Stimulated activated CD8-positive, alpha-beta memory T cell treated with anti-CD3 and anti-CD28 coated beads, Interleukin-7, amount 100 ng/mL, for 24 hours (primary cell): ENCODE measurements at regions not wholly inside any gene's neighbourhood (a gene's known extent, or its start where the extent isn't known, plus 50 kb on each side); places are given as distances from the start of the nearest gene placed in this dataset.

Source experiments
- DNase-seq: peaks from one replicate; pipeline ENCODE4 v3.0.0-alpha.2; 2020; ENCODE audit warnings: low read depth

DNA sequence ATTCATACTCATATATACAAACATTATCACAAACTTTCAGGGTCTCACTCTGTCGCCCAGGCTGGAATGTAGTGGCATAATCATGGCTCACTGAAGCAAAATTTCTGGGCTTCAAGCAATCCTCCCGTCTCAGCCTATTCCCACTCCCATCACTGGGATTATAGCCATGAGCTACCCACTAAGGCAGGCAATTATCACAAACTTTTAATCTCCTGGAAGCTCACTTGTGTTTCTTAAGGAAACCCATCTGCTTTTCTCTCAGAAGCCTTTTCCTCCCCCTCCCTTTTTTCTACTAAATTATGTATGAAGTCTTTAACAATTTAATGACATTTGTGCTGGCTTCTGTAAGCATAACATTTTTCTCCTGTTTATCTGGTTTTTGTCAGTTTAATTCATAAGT lies 170.5 kb downstream of the AREG start:
- DNase-seq, result no peak

DNA sequence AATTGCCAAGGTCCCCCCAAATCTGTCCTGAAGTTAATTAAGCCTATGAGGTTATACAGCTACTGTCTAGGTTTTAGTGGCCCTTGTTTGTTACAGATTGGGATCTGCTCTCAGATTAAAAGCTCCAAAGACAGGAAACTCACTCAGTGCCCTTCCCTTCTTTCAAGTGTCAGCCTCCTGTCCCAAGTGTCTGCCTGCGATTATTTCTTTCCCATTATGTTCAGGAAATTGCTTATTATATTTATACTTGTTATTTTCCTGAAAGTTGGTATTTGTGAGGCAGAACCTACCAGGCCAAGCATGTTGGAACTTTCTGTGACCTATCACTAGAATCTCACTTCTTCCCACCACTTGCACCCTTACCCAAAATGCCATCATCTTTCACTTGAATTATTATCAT lies 173.2 kb downstream of the AREG start:
- DNase-seq, result no peak

DNA sequence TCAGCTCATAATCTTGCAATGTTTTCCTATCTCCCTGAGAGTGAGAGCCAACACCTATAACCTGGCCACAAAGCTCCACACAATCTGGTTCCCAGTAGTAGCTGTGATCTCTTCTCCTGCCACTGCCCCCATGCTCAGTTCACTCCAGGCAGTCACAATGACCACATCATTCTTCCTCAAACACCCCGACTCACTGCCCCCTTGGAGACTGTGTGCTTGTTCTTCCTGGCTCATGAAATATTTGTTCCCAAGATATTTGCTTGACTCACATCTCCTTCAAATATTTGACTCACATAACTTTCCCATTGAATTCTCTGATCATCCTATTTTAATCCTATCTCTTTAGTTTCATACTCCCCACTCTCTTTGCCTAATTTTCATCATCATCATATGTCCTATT lies 173.7 kb downstream of the AREG start:
- no peak for DNase-seq

DNA sequence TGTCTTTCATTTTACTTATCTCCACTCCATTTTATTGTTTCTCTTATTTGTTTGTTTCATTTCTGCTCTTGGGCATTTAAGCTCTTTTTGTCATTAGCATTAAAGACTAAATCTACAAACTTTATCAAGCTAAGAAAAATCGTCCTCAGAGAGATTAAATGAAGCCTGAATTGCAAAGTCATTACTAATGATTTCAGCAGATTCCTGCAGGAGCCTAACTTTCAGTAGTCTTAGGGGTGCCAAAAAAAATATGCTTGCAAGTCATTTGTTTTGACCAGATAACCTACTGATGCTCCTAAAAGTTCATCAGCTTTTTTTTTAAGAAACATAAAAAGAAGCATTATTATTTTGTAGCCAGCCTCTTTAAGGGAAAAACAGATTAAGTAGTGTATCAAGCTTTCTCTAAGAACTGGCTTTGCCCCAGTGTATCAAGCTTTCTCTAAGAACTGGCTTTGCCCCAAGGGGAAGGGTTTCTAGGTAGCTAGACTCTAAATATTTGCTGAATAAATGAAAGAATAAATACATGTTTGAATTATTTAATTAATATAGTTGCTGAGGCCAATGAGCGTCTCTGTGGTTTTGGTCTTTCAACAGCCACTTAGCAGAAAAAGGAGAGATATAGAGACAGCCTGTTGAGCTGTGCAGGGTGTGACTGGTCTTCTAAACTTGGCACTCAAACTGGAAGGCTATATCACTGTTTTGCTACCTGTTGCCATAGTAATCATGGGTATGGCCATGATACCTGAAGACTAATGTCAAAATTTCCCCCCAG lies 174.2 kb downstream of the BTC start:
- DNase-seq, result no peak

DNA sequence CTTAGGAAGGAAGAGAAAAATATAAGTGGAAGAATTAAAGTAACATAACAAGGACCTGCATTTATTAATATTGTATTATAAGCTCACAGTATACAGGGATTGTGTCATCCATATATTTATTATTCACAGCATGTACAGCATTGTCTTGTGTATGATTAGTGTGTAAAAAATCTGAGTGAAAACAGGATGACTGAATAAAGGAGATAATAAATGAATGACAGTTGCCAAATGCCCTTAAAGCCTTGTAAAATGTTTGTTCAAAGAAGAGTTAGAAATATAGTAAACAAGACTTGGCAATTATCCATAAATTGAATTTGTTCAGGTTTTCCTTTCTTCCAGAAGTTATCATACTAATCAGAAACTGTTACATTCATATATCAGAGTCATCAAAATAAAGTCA lies 172.7 kb downstream of the BTC start:
- no peak for DNase-seq

DNA sequence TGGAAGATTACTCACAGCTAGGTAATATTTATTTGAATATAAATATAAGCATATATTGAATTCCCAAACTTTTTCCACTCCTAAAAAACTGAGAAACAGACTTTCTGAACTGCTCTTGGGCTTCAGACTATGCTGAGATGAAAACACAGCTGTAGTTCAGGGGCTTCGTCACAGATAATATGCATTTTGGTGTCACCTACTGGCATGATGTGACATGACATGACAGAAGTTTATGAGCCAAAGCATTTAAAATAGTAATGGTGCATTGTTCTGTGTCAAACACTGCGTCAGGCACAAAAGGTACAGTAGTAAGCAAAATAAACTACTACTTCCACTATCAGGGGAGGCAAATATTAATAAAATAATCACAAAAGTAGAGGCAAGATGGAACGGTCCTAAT lies 171.3 kb downstream of the BTC start:
- no peak for DNase-seq

DNA sequence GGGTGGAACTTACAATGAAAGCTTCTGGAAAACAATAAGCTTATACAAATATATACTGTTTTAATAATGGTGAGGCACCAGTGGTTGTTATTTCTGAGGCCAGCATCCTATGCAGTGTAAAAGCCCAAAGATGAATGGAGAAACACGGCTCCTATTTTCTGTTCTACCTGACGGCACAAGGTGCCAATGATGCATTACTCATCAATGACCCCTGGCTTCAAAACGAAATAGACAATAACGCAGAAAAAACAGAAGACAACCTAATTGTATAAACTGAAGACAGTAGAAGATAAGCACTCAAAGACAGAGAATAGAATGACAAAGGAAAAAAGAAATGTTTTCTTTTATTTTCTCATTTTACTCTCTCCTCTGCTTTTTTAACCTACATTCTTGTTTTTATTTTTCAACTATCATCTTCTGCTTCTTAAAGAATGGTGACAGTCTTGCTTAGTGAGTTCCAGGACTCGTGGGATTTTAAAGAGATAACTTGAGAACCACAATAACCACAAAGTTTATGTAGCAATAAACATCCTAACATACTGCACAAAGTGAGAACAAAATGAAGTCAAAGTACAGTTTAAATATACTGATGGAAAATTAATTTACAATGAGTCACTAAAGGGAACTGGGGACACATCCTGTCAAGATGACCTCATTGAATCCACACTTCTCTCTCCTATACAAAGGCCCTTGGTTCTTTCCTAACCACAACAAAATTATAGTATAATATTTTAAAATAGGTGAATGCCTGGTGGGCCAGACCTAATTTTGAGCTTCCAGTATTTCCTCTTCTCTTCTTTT lies 169.8 kb downstream of the BTC start:
- no peak for DNase-seq

DNA sequence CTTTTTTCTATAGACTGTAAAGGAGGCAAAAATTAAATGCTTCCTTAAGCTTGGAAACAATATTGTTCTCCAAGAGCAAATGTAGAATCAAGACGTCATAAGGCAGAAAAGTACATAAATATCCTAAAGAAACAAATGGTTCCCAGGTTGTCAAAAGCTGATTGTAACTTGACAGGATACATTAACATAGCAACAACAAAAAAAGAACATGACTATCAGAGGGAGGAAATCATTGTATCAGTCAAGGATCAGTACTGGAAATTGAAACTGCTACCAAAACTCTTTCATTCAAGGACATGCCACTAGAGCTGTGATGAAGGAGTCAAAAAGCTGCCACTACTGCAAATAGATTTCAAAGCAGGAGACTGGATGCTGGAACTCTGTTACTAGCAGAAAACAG lies 168.3 kb downstream of the BTC start:
- DNase-seq, result no peak

DNA sequence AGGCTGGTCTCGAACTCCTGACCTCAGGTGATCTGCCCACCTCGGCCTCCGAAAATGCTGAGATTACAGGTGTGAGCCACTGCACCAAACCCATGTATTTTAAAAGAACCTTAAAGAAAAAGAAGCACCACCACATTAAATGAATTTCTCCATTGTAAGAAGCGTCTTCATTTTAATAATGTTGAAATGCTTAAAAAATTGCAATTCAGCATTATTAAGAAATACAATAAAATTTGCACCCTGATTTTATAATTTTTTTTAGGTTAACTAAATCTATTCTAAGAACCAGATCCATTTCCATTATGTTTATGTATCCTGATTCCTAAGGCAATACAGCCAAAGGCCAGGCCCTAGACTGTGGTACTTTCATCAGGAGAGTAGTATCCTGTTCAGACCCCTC lies 167.2 kb downstream of the BTC start:
- no peak for DNase-seq

DNA sequence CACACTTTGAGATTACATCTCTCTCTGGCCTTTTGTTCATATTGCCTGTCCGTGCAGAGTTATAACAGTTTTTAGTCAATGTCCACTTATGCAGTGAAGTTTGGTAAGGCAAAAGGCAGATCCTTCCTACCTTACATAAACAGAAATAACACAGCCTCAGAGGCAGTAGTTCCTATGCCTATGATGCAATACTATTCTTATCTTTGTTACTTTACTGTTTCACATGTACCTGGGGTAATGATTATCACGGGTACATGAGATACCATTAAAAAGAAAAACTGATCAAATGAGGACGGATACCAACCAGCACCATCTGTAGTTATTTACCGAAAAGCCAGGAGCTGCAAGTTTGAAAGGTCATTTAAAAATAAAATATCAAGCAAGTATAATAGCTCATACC lies 166.8 kb downstream of the BTC start:
- no peak for DNase-seq

DNA sequence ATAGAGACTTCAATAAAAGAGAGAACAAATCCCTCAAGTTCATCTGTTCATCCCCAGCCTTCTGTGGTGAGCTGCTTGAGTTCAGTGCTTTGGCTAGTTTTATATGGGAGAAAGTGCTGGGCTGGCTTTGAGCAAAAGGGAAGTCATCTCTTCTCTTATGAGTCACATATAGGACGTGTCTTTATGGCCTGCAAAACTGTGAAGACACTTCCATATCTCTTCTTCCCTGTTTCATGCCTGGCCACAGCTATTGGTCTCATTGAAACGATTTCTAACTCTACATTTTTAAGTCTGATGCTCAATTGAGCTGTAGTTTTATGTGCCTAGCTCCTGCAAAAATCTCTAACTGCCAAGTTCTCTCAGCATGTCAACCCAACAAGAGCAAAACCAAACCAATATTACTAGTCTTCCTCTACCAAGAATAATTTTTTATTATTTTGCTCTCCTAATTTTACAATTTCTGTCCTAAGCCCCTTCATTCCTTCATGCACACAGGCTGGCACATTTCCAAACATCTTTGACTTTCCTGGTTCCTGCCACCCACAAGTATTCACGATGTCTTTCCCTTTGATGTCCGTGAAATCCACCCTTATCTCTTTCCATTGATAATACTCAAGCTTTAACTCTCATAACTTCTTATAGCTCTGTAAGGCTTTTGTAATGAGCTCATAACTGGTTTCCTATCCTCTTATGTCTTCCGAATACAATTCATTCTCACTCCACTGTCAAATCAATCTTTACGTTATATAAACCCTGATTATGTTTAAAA lies 165.3 kb downstream of the BTC start:
- no peak for DNase-seq

DNA sequence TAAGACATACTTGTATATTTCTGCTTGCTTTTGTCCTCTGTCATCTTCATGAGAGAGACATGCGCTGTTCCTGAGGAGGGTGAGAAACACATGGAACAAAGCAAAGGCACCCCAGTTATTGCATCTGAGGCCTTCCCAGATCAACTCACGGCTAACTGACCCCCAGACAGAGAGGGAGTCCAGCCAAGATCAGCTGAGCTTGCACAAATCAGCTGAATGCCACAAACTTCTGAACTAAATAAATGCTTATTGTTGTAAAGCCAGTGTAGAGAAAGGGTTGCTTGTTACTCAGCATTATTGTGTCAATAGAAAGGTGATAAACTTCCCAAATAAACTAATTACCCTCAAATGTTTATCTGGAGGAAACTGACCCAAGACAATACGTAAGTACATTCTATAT lies 163.8 kb downstream of the BTC start:
- DNase-seq, result no peak

DNA sequence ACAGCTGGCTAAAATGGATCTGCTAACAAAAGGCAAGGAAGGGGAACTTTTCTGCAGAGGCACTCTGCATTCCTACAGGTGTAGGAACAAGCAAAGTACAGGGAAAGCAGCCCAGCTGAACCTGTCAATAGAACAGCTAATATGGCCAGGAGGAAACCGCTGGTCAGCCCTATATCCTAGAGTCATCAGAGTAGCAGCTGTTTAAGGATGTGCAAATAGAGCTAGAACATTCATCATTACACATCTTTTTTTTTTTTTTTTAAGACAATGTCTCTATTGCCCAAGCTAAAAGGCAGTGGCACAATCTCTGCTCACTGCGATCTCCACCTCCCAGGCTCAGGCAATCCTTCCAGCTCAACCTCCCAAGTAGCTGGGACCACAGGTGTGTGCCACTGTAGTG lies 163.0 kb downstream of the BTC start:
- DNase-seq, result no peak

DNA sequence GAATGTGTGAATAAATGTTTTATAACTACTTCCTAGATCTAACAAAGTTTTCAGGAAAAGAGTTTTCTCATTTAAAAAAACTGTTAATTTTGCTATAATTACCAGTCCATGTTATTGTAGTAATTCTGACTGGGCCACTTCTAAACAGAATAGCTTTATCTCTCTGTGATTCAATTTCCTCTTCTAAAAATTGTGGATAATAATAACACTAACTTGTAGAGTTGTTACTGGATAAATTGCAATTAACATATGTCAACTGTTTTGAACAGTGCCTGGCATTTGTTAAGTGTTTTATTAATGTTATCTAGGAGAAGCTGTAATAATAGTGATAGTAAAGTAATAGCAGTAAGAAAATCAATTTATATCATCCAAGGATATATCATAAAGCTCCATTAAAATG lies 162.3 kb downstream of the BTC start:
- no peak for DNase-seq

DNA sequence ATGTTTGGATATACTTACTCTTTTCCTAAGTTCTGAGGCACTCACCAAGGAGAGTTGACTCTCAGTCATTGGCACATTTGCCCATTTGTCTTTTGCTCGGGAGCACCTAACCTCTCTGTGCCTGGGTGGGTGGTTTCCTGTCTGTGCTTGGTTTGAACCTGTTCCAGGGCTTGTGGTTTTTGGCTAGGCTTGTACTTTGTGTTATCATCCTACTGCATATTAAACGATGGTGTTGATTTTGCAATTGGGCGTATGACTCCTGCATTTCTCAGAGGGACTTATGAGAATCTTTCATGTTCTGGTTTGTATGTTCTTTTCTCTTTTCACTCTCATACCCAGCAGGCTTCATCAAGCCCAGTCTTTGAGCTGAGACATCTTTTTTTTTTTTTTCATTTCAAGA lies 161.7 kb downstream of the BTC start:
- DNase-seq, result peak; percentile 1

DNA sequence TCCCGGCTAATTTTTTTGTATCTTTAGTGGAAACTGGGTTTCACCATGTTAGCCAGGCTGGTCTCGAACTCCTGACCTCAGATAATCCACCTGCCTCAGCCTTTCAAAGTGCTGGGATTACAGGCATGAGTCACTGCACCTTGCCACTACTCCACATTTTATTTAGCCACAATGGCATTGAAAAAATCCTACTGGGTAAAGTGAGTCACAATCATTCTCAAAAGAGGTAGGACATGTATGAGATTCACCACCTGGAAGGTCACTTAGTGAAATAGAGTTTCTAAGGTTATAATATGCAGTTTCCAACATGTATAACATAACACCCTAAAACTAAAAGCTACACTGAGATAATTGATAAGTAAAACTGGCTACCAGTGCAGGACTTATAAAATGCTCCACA lies 159.2 kb downstream of the BTC start:
- DNase-seq, result no peak

DNA sequence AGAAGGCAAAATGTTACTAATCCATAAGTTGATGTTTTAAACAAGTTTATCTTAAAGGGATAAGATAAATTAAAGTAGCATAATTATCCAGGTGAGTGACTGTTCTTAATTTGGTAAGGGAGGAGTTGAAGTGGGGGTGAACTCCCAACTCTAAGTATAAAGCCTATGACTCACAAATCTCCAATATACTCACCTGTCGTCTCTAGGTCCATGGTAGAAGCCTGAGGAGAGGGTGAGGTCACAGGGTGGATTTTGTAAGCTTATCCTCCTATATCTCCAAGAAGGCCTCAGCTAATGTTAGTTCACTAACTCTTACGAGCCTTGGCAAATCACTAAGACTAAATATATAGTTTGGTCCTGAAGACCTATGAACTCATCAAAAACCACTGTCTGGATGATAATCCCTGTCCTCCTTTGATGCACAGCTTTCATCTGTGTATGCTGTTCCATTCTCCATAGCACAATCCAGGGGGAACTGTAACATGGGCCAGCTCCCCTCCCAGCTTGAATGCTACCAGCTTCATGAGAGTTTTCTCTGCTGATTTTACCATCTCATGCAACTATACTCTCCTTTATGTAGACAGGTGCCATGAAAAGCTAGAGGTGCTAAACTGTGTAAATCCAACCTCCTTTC lies 158.7 kb downstream of the BTC start:
- DNase-seq, result no peak

DNA sequence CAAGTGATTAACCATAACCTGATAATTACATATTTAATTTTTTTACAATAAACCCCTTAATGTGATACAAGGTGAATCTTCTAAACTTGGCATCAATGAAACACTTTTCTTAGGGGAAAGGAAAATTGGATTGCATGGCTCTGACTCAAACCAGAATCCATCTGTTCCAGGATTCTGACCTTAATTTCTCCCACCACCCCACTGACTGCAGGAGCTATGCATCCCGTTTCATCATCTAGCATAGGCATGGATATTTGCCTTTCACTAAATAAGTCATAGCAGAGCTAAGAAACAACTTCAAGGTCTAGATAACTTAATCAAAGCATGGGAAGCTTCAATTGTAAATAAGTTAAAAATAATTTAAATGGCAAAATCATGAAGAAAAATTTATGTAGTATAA lies 156.3 kb downstream of the BTC start:
- no peak for DNase-seq

DNA sequence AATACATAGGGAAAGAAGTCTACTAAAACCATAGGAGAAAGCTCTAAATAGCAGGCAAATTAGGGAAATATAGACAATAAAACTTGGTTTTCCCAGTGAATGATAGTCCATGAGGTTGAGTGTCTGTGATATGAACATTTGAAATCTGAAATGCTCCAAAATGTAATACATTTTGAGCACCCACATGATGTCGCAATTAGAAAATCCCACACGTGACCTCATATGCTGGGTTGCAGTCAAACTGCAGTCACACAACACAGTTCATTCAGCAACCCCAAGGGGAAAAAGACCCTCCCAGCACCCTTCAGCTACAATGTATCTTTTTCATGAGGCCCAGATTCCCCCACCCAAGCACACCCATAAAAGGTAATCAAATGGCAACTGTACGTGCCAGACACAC lies 155.6 kb downstream of the BTC start:
- DNase-seq, result no peak

DNA sequence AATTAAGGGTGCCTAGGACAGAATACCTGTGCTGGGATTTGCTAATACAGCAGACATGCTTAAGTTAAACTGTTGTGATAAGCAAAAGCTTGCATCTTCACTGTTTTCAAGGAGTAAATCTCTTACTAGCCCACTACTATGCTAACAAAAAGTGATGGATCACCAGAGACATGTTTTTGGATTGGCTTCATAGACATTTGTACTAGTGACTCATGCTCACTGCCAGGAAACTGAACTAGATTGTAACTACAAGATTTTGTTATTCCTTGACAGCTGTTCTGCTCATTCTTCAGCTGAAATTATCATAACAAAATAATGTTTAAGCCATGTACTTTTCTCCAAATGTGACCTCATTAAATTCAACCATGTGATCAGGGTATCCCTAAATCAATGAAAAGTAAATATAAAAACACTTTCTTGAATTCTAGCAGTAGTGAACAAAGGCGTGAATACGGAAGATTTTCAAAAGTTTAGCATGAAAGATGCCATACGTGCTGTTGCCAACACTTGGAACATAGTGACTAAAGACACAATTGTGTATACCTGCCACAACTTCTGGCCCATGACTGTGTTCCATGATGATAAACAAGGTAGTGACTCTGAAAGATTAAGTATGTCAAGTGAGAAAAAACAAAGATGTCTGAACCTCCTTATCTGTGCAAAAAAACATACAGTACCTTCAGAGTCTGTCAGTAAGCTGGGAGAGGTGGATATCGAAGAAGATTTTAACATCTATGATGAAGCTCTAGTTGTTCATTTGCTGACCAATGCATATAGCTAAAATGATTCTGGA lies 154.0 kb downstream of the BTC start:
- DNase-seq, result no peak

DNA sequence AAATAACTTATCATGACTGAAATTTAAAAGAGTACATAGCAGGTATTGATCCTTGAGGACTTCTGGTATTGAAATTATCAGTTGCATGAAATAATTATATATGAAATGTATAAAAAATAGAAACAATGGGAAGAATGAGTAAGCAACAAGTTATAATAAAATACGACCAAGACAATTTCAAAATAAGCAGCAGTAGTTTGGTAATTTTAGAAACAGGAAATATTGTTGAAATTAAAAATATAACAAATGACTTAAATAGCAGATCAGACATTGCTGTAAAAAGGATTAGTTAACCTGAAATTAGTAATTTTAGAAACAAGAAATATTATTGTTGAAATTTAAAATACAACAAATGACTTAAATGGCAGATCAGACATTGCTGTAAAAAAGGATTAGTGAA lies 152.3 kb downstream of the BTC start:
- no peak for DNase-seq

DNA sequence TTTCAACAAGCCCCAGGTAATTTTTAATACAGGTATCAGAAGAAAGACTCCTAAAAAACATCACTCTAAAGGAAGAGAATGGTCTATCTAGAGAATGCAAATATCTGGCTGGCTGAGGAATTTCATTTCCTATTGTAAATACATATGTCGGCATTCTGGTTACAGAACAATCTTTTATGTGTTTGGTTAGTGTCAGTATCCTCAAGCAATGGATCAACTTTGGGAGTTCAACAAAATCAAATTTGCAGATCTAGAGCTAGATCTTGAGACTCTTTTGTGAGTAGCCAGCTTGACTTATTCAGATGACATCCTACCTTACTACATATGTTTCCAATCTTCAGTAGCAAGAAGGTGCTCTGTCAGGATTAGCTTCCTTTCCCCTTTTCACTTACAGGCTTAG lies 145.1 kb downstream of the BTC start:
- DNase-seq, result no peak
